ENCODE measurements at regions not wholly inside any gene's neighbourhood (a gene's known extent, or its start where the extent isn't known, plus 50 kb on each side); places are given as distances from the start of the nearest gene placed in this dataset.

GRCh38 chr16:76108460-76108859, 168.7 kb upstream of the CNTNAP4 start:
- no peak for TF ChIP-seq CTCF (IDR thresholded peaks at IDR 0.05; ENCODE audit: low read depth, low read length)
- no peak for TF ChIP-seq EZH2phosphoT487 (IDR thresholded peaks at IDR 0.05; ENCODE audit: low read depth)

Data from OCI-LY3 (cell line).